HG03521 (cell line): ENCODE measurements at regions not wholly inside any gene's neighbourhood (a gene's known extent, or its start where the extent isn't known, plus 50 kb on each side); places are given as distances from the start of the nearest gene placed in this dataset.

Source experiments
- ATAC-seq: cut with Tn5 transposase; IDR thresholded peaks from one replicate; pipeline ENCODE4 v1.9.1; 2021; ENCODE audit warnings: mild to moderate bottlenecking, moderate library complexity; ENCODE audit not compliant: unreplicated experiment

GRCh38 chr2:226680719-226681118, 118.9 kb downstream of the IRS1 start:
- no peak for ATAC-seq

GRCh38 chr2:226679389-226680065, 120.1 kb downstream of the IRS1 start:
- ATAC-seq, result no peak

GRCh38 chr2:226678422-226678821, 121.2 kb downstream of the IRS1 start:
- no peak for ATAC-seq

- no peak for ATAC-seq
Observed at GRCh38 chr2:226677080-226677479, 122.5 kb downstream of the IRS1 start.

GRCh38 chr2:226676618-226677017, 123.0 kb downstream of the IRS1 start:
- ATAC-seq, result no peak

GRCh38 chr2:226674123-226674522, 125.5 kb downstream of the IRS1 start:
- ATAC-seq, result no peak

GRCh38 chr2:226673314-226673723, 126.3 kb downstream of the IRS1 start:
- no peak for ATAC-seq

GRCh38 chr2:226671141-226671676, 128.4 kb downstream of the IRS1 start:
- no peak for ATAC-seq

GRCh38 chr2:226669905-226670304, 129.7 kb downstream of the IRS1 start:
- no peak for ATAC-seq

GRCh38 chr2:226669249-226669648, 130.4 kb downstream of the IRS1 start:
- ATAC-seq, result no peak

GRCh38 chr2:226667736-226668135, 131.9 kb downstream of the IRS1 start:
- ATAC-seq, result no peak

- ATAC-seq, result no peak
Observed at GRCh38 chr2:226665306-226665831, 134.3 kb downstream of the IRS1 start.

GRCh38 chr2:226664661-226665060, 135.0 kb downstream of the IRS1 start:
- ATAC-seq, result no peak

GRCh38 chr2:226664140-226664539, 135.5 kb downstream of the IRS1 start:
- ATAC-seq, result no peak

GRCh38 chr2:226661789-226662545, 137.7 kb downstream of the IRS1 start:
- no peak for ATAC-seq

GRCh38 chr2:226660526-226660925, 139.1 kb downstream of the IRS1 start:
- ATAC-seq, result no peak

GRCh38 chr2:226660124-226660523, 139.5 kb downstream of the IRS1 start:
- no peak for ATAC-seq

- no peak for ATAC-seq
Observed at GRCh38 chr2:226659410-226659809, 140.2 kb downstream of the IRS1 start.

GRCh38 chr2:226658555-226658954, 141.1 kb downstream of the IRS1 start:
- no peak for ATAC-seq

GRCh38 chr2:226657340-226658053, 142.1 kb downstream of the IRS1 start:
- ATAC-seq, result no peak

GRCh38 chr2:226656367-226656766, 143.3 kb downstream of the IRS1 start:
- no peak for ATAC-seq
